Neural cell (in vitro differentiated cells): ENCODE measurements at regions not wholly inside any gene's neighbourhood (a gene's known extent, or its start where the extent isn't known, plus 50 kb on each side); places are given as distances from the start of the nearest gene placed in this dataset.

ENCODE experiments used
- H2AFZ ChIP-seq: fragments of 200-600, 300-800 bp; sonication (generic), shearing (Covaris generic); 2 replicates; pipeline ENCODE4 v1.6.0; 2014; ENCODE audit warnings: low read depth, mild to moderate bottlenecking, antibody characterized with exemption, low read length, moderate library complexity
- H3F3A ChIP-seq: fragments of 200-600 bp; shearing (Covaris generic); 2 replicates; pipeline ENCODE4 v1.6.1; 2016; ENCODE audit warnings: mild to moderate bottlenecking, moderate library complexity, mixed read lengths, antibody characterized with exemption, low read length; ENCODE audit not compliant: insufficient read depth, poor library complexity, severe bottlenecking
- H3K27ac ChIP-seq: fragments of 200-600, 300-800 bp; sonication (generic), shearing (Covaris generic); 2 replicates; pipeline ENCODE4 v1.5.1; 2014; ENCODE audit warnings: mild to moderate bottlenecking, low read length, moderate library complexity
- H3K27me3 ChIP-seq: fragments of 300-800, 200-600 bp; sonication (generic), shearing (Covaris generic); 2 replicates; pipeline ENCODE4 v1.6.0; 2014; ENCODE audit warnings: mild to moderate bottlenecking, low read depth, low read length, moderate library complexity; ENCODE audit not compliant: insufficient read depth
- H3K36me3 ChIP-seq: fragments of 300-800, 200-600 bp; sonication (generic), shearing (Covaris generic); 2 replicates; pipeline ENCODE4 v1.5.1; 2014; ENCODE audit warnings: mild to moderate bottlenecking, antibody characterized with exemption, low read length, moderate library complexity; ENCODE audit not compliant: insufficient read depth
- H3K4me2 ChIP-seq: fragments of 300-800, 200-600 bp; sonication (generic), shearing (Covaris generic); 2 replicates; pipeline ENCODE4 v1.6.0; 2014; ENCODE audit warnings: mild to moderate bottlenecking, low read length
- H3K4me3 ChIP-seq: fragments of 300-800, 200-600 bp; sonication (generic), shearing (Covaris generic); 2 replicates; pipeline ENCODE4 v1.5.1; 2014; ENCODE audit warnings: mild to moderate bottlenecking, low read length, moderate library complexity
- H3K79me2 ChIP-seq: fragments of 200-600 bp; shearing (Covaris generic); replicated peaks from 2 replicates; pipeline ENCODE4 v1.6.0; 2014; ENCODE audit warnings: mild to moderate bottlenecking, low read length, moderate library complexity; ENCODE audit not compliant: insufficient read depth
- H3K9ac ChIP-seq: fragments of 300-800, 200-600 bp; sonication (generic), shearing (Covaris generic); 2 replicates; pipeline ENCODE4 v1.6.1; 2016; ENCODE audit warnings: mild to moderate bottlenecking, low read length, mixed read lengths
- H3K9me2 ChIP-seq: fragments of 200-600 bp; shearing (Covaris generic); 2 replicates; pipeline ENCODE4 v1.6.1; 2016; ENCODE audit warnings: mild to moderate bottlenecking, low read length, mixed read lengths; ENCODE audit not compliant: insufficient read depth
- H3K9me3 ChIP-seq: fragments of 200-600, 300-800 bp; sonication (generic), shearing (Covaris generic); 2 replicates; pipeline ENCODE4 v1.6.1; 2016; ENCODE audit warnings: mild to moderate bottlenecking, mixed run types, low read length, moderate library complexity, mixed read lengths
- H4K20me1 ChIP-seq: fragments of 200-600 bp; shearing (Covaris generic); 2 replicates; pipeline ENCODE4 v1.6.1; 2016; ENCODE audit warnings: mild to moderate bottlenecking, mixed run types; ENCODE audit not compliant: insufficient read depth
- CTCF ChIP-seq: fragments of 450-650 bp; IDR thresholded peaks from 2 replicates; pipeline ENCODE4 v1.5.1; 2014; ENCODE audit warnings: antibody characterized with exemption, mild to moderate bottlenecking, moderate library complexity; ENCODE audit not compliant: poor library complexity, severe bottlenecking
- EP300 ChIP-seq: fragments of 450-650 bp; conservative IDR thresholded peaks from 2 replicates; pipeline ENCODE4 v1.6.1; 2014; ENCODE audit warnings: antibody characterized with exemption, mild to moderate bottlenecking, moderate library complexity; ENCODE audit not compliant: poor library complexity, severe bottlenecking
- EZH2 ChIP-seq: fragments of 200-600, 300-800 bp; shearing (Covaris generic), sonication (generic); IDR thresholded peaks from 2 replicates; pipeline ENCODE4 v1.6.1; 2014; ENCODE audit warnings: antibody characterized with exemption, low read length, borderline replicate concordance, mild to moderate bottlenecking; ENCODE audit not compliant: insufficient read depth, poor library complexity, severe bottlenecking
- MXI1 ChIP-seq: fragments of 450-650 bp; conservative IDR thresholded peaks from 2 replicates; pipeline ENCODE4 v1.6.1; 2014; ENCODE audit warnings: antibody characterized with exemption, mild to moderate bottlenecking; ENCODE audit not compliant: poor library complexity, severe bottlenecking
- POLR2AphosphoS5 ChIP-seq: IDR thresholded peaks from 2 replicates; pipeline ENCODE4 v1.6.1; 2012
- RAD21 ChIP-seq: fragments of 450-650 bp; conservative IDR thresholded peaks from 2 replicates; pipeline ENCODE4 v1.6.1; 2014; ENCODE audit warnings: antibody characterized with exemption, mild to moderate bottlenecking, moderate library complexity
- REST ChIP-seq: IDR thresholded peaks from 2 replicates; pipeline ENCODE4 v1.6.1; 2012; ENCODE audit warnings: borderline replicate concordance
- SMC3 ChIP-seq: fragments of 450-650 bp; conservative IDR thresholded peaks from 2 replicates; pipeline ENCODE4 v1.6.1; 2014; ENCODE audit warnings: antibody characterized with exemption, mild to moderate bottlenecking, moderate library complexity; ENCODE audit not compliant: poor library complexity
- TAF1 ChIP-seq: IDR thresholded peaks from 2 replicates; pipeline ENCODE4 v1.6.1; 2012; ENCODE audit warnings: low read depth

GRCh38 chr6:14047151-14047740 is 70.3 kb upstream of the CD83 start:
- Histone ChIP-seq H3K79me2 (no peaks in the 10 kb centered on the region), H3K27me3 (no peaks in the 10 kb centered on the region), H3K9me2 (no peaks in the 10 kb centered on the region)

GRCh38 chr6:14048837-14049236 is 68.7 kb upstream of the CD83 start:
- Histone ChIP-seq H3K27ac (no peak overlapping the region), H3K4me2 (no peak overlapping the region), H3K36me3 (no peaks in the 10 kb centered on the region), H3K9me2 (no peaks in the 10 kb centered on the region), H4K20me1 (no peaks in the 10 kb centered on the region), H3F3A (no peaks in the 10 kb centered on the region), H3K9me3 (no peaks in the 10 kb centered on the region), H2AFZ (no peak overlapping the region), H3K27me3 (no peaks in the 10 kb centered on the region), H3K4me3 (no peak overlapping the region), H3K9ac (no peak overlapping the region), H3K79me2 (no peaks in the 10 kb centered on the region)
- TF ChIP-seq EP300 = no peak
- TF ChIP-seq POLR2AphosphoS5 = no peak
- no peak for TF ChIP-seq EZH2
- no peak for TF ChIP-seq MXI1
- TF ChIP-seq REST = no peak
- no peak for TF ChIP-seq CTCF
- no peak for TF ChIP-seq SMC3
- no peak for TF ChIP-seq TAF1
- no peak for TF ChIP-seq RAD21

More at GRCh38 chr6:14047151-14047740, 70.3 kb upstream of the CD83 start:
- Histone ChIP-seq H3F3A (no peaks in the 10 kb centered on the region), H2AFZ (no peak overlapping the region), H3K36me3 (no peaks in the 10 kb centered on the region), H4K20me1 (no peaks in the 10 kb centered on the region), H3K4me2 (no peak overlapping the region), H3K4me3 (no peak overlapping the region), H3K9ac (no peak overlapping the region), H3K9me3 (no peaks in the 10 kb centered on the region), H3K27ac (no peak overlapping the region)
- no peak for TF ChIP-seq CTCF
- no peak for TF ChIP-seq MXI1
- TF ChIP-seq TAF1 = no peak
- TF ChIP-seq EZH2 = no peak
